ENCODE measurements at regions not wholly inside any gene's neighbourhood (a gene's known extent, or its start where the extent isn't known, plus 50 kb on each side); places are given as distances from the start of the nearest gene placed in this dataset.

DNA sequence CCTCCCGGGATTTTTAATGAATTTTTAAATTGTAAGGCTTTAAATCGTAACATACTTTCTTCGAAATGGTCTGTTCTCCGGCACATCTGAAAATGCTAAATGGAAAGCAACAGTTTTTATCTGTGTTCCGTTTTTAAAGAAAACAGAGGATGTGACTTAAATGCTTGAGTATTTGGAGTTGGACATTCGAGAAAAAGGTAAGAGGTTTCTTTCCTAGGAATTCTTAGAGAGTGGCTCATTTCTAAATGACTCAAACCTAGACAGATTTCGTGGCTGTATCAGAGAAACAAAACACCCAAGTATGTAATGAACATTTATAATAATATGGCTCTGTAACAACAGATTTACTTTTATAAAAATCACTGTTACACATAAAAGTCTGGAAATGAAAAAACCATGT lies 177.6 kb upstream of the CCDC68 start:
- TF ChIP-seq USF1 (IDR thresholded peaks at IDR 0.05), result no peak
- TF ChIP-seq REST (IDR thresholded peaks at IDR 0.05; ENCODE audit: low read depth), result no peak
- no peak for TF ChIP-seq CREB1 (IDR thresholded peaks at IDR 0.05; ENCODE audit: low read depth)
- no peak for TF ChIP-seq EGR1 (IDR thresholded peaks at IDR 0.05)
- TF ChIP-seq NFIC (IDR thresholded peaks at IDR 0.05), result no peak
- no peak for TF ChIP-seq MAX (IDR thresholded peaks at IDR 0.05)
- no peak for TF ChIP-seq EP300 (IDR thresholded peaks at IDR 0.05; ENCODE audit: borderline replicate concordance)
- no peak for TF ChIP-seq CEBPB (IDR thresholded peaks at IDR 0.05)
- TF ChIP-seq TAF1 (IDR thresholded peaks at IDR 0.05; ENCODE audit: low read depth), result no peak
- TF ChIP-seq FOXM1 (IDR thresholded peaks at IDR 0.05; ENCODE audit: borderline replicate concordance, low read depth), result no peak
- TF ChIP-seq RAD21 (IDR thresholded peaks at IDR 0.05; ENCODE audit: low read depth), result no peak
- no peak for TF ChIP-seq YY1 (IDR thresholded peaks at IDR 0.05; ENCODE audit: low read depth)
- no peak for TF ChIP-seq ZBTB7A (IDR thresholded peaks at IDR 0.05; ENCODE audit: low read depth)
- TF ChIP-seq TEAD4 (IDR thresholded peaks at IDR 0.05), result no peak
